ENCODE measurements at regions not wholly inside any gene's neighbourhood (a gene's known extent, or its start where the extent isn't known, plus 50 kb on each side); places are given as distances from the start of the nearest gene placed in this dataset.

- TF ChIP-seq POLR2AphosphoS5 (IDR thresholded peaks at IDR 0.05) (no peak), POLR2A (IDR thresholded peaks at IDR 0.05; ENCODE audit: low read depth) (no peak)
These were observed 412.4 kb upstream of the C9orf72 start for GRCh38 chr9:27985714-27986113.

Data from esophagus muscularis mucosa (tissue), 2 donors.